PFSK-1 (cell line): ENCODE measurements at regions not wholly inside any gene's neighbourhood (a gene's known extent, or its start where the extent isn't known, plus 50 kb on each side); places are given as distances from the start of the nearest gene placed in this dataset.

Experiments
- FOXP2 ChIP-seq: optimal IDR thresholded peaks from 2 replicates; pipeline ENCODE3; 2011; ENCODE audit warnings: borderline replicate concordance, control low read depth, inconsistent platforms; ENCODE audit not compliant: insufficient read depth; ENCODE audit errors: extremely low read length, extremely low read depth
- POLR2AphosphoS5 ChIP-seq: IDR thresholded peaks from 2 replicates; pipeline ENCODE4 v1.6.1; 2012; ENCODE audit warnings: low read depth, mild to moderate bottlenecking, control low read depth, low read length, moderate library complexity
- SIN3A ChIP-seq: IDR thresholded peaks from 2 replicates; pipeline ENCODE4 v1.6.1; 2012; ENCODE audit warnings: mild to moderate bottlenecking, low read length, moderate library complexity, borderline replicate concordance; ENCODE audit not compliant: insufficient read depth
- TAF1 ChIP-seq: IDR thresholded peaks from 2 replicates; pipeline ENCODE4 v1.6.1; 2012; ENCODE audit warnings: low read length, control low read depth, borderline replicate concordance; ENCODE audit not compliant: insufficient read depth
- TF ChIP-seq, protein P1 (sequence below), 2 experiments: IDR thresholded peaks; 2 replicates each; pipeline versions ENCODE4 v1.6.1 to v1.8.0; 2011 to 2012; ENCODE audit warnings: low read depth in 2 of 2, low read length in 2 of 2, control low read depth in 1 of 2, inconsistent platforms in 1 of 2, mild to moderate bottlenecking in 1 of 2, moderate library complexity in 1 of 2; ENCODE audit not compliant: insufficient read depth in 1 of 2

DNA sequence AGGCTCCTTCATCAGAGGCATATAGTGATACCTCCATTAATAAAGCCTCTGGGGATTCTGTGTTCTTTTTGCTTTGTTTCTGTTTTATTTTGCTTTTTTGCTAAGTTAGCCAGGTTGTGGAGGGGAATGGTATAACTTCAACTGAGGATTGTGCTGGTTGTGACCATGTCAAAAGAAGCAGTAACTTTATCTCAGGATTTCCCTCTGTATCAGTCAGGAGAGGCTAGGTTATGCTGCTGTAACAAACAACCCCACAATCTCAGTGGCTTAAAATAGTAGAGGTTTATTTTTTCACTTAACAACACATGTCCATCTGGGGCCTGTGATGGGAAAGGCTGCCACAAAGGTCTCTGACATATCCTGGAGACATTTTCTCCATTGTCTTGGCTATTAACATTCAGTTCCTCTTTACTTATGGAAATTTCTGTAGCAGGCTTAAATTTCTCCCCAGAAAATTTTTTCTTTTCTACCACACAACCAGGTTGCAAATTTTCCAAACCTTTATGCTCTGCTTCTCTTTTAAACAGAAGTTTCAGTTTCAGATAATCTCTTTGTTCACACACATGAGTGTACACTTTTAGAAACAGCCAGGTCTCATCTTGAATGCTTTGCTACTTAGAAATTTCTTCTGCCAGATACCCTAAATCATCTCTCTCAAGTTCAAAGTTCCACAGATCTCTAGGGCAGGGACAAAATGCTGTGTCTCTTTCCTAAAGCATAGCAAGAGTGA, 64.7 kb downstream of the UCHL1 start:
- no peak for TF ChIP-seq FOXP2
- no peak for TF ChIP-seq SIN3A
- no peak for TF ChIP-seq POLR2AphosphoS5
- TF ChIP-seq, protein P1, sequence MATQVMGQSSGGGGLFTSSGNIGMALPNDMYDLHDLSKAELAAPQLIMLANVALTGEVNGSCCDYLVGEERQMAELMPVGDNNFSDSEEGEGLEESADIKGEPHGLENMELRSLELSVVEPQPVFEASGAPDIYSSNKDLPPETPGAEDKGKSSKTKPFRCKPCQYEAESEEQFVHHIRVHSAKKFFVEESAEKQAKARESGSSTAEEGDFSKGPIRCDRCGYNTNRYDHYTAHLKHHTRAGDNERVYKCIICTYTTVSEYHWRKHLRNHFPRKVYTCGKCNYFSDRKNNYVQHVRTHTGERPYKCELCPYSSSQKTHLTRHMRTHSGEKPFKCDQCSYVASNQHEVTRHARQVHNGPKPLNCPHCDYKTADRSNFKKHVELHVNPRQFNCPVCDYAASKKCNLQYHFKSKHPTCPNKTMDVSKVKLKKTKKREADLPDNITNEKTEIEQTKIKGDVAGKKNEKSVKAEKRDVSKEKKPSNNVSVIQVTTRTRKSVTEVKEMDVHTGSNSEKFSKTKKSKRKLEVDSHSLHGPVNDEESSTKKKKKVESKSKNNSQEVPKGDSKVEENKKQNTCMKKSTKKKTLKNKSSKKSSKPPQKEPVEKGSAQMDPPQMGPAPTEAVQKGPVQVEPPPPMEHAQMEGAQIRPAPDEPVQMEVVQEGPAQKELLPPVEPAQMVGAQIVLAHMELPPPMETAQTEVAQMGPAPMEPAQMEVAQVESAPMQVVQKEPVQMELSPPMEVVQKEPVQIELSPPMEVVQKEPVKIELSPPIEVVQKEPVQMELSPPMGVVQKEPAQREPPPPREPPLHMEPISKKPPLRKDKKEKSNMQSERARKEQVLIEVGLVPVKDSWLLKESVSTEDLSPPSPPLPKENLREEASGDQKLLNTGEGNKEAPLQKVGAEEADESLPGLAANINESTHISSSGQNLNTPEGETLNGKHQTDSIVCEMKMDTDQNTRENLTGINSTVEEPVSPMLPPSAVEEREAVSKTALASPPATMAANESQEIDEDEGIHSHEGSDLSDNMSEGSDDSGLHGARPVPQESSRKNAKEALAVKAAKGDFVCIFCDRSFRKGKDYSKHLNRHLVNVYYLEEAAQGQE (IDR thresholded peaks at IDR 0.05; ENCODE audit: insufficient read depth in 1 of 2, low read depth in 2 of 2, low read length in 2 of 2) = no peak
- TF ChIP-seq TAF1 = no peak

DNA sequence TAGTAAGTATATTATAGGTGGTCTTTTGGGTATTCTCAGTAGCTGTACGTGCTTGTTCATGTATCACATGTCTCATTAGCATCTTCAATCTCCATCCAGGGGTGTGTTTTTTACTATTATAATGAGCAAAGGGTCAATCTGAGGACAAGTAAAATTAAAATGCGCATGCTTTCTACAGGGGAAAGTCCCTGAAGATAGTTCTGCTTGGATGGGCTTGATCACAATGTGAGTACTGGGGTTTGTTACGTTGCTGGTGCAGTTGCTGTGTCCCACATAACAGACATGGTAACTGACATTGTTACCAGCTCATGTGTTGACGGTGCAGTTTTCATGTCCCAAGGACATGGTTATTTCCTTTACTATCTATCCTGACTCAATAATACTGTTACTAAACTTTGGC, 65.9 kb downstream of the UCHL1 start:
- TF ChIP-seq FOXP2 (no peak), POLR2AphosphoS5 (no peak), TAF1 (no peak), SIN3A (no peak)
- TF ChIP-seq, protein P1 (IDR thresholded peaks at IDR 0.05; ENCODE audit: insufficient read depth in 1 of 2, low read depth in 2 of 2, low read length in 2 of 2) = no peak

DNA sequence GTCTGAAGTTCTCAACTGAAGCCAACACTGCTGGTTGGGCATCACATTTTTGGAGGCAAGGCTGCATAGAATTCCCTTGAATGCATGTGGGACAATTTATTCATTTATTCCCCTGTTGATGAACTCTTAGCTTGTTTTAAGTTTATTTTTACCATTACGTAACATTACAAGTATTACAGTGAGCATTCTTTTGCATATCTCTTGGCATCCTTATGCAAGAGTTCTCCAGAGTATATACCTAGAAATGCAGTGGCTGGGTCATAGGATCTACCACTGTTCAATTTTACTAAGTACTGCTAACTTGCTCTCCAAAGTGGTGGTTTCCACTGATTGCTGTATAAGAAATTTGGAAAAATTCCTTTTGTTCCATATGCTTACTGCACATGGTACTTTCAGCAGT, 66.5 kb downstream of the UCHL1 start:
- TF ChIP-seq SIN3A (no peak), TAF1 (no peak), POLR2AphosphoS5 (no peak), FOXP2 (no peak)
- TF ChIP-seq, protein P1 (IDR thresholded peaks at IDR 0.05; ENCODE audit: insufficient read depth in 1 of 2, low read depth in 2 of 2, low read length in 2 of 2) = no peak

DNA sequence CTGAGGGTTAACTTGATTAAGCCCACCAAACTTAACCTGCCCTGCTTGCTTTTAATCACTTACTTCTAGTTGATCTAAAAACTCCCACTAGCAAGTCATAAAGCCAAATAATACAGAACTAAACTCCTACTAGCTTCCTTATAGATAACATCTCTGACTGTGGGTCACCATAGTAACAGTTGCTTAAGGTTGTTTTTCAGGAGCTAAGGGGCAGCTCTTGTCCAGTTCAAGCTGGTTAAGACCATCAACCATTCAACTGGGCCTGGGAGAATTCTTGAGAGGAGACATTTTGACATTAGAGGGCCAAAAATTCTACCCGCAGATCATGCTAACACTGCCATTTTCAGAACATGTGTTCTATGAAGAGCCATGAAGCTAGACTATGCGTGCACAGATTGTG, 67.0 kb downstream of the UCHL1 start:
- TF ChIP-seq POLR2AphosphoS5 (no peak), SIN3A (no peak), TAF1 (no peak), FOXP2 (no peak)
- TF ChIP-seq, protein P1 (IDR thresholded peaks at IDR 0.05; ENCODE audit: insufficient read depth in 1 of 2, low read depth in 2 of 2, low read length in 2 of 2) = no peak
